H1 (cell line): ENCODE measurements at regions not wholly inside any gene's neighbourhood (a gene's known extent, or its start where the extent isn't known, plus 50 kb on each side); places are given as distances from the start of the nearest gene placed in this dataset.

ENCODE experiments used
- CTCF ChIA-PET: fragments of 300-600 bp; sonication (Branson Sonifier 250); formaldehyde crosslinking; loops from one replicate; lab custom pipeline; 2021; ENCODE audit not compliant: partially characterized antibody; lab: Charles Lee
- POLR2A ChIA-PET: fragments of 300-600 bp; sonication (Branson Sonifier 250); formaldehyde crosslinking; loops from one replicate; lab custom pipeline; 2021; ENCODE audit warnings: inconsistent platforms; ENCODE audit not compliant: partially characterized antibody; lab: Charles Lee
- DNase-seq, 2 experiments: peaks; one replicate each; pipeline versions ENCODE4 v3.0.0 to v3.0.0-alpha.2; 2010 to 2022; ENCODE audit warnings: low spot score in 2 of 2, low read depth in 1 of 2, mixed read lengths in 1 of 2
- FAIRE-seq: peaks from 2 replicates; lab custom pipeline; 2011; peaks lifted over from hg19 to GRCh38; lab: Jason Lieb, UNC
- H2AFZ ChIP-seq: 2 replicates; pipeline ENCODE4 v1.8.1; 2012; ENCODE audit warnings: low read length, inconsistent platforms
- H2AK5ac ChIP-seq: 2 replicates; pipeline ENCODE4 v1.6.1; 2013; ENCODE audit warnings: low read depth, low read length
- H2BK120ac ChIP-seq: replicated peaks from 2 replicates; pipeline ENCODE3; 2013; ENCODE audit warnings: low read depth, low read length, inconsistent platforms
- H2BK12ac ChIP-seq: 2 replicates; pipeline ENCODE4 v1.6.1; 2013; ENCODE audit warnings: low read depth, low read length
- H2BK15ac ChIP-seq: 2 replicates; pipeline ENCODE4 v1.6.1; 2013; ENCODE audit warnings: low read length
- H2BK20ac ChIP-seq: 2 replicates; pipeline ENCODE4 v1.6.1; 2013; ENCODE audit warnings: low read length
- H2BK5ac ChIP-seq: 2 replicates; pipeline ENCODE4 v1.6.1; 2013; ENCODE audit warnings: low read depth, low read length
- H3K14ac ChIP-seq: 2 replicates; pipeline ENCODE4 v1.6.1; 2013; ENCODE audit warnings: inconsistent platforms; ENCODE audit not compliant: insufficient read length
- H3K18ac ChIP-seq: 2 replicates; pipeline ENCODE4 v1.6.1; 2013; ENCODE audit warnings: low read length; ENCODE audit errors: extremely low read depth
- H3K23ac ChIP-seq: 2 replicates; pipeline ENCODE4 v1.6.1; 2013; ENCODE audit warnings: inconsistent platforms; ENCODE audit not compliant: insufficient read length
- H3K23me2 ChIP-seq: 2 replicates; pipeline ENCODE4 v1.6.1; 2013; ENCODE audit warnings: low read depth, low read length
- H3K27ac ChIP-seq: 2 replicates; pipeline ENCODE4 v1.6.1; 2011; ENCODE audit warnings: low read depth, low read length, inconsistent platforms
- H3K27me3 ChIP-seq, 4 experiments: replicated peaks in 1 of 4; 1 replicate in 1 of 4; 2 replicates in 3 of 4; pipeline versions ENCODE4 v1.6.1 to v1.8.1; 2011 to 2013; ENCODE audit warnings: low read length in 3 of 4, mild to moderate bottlenecking in 3 of 4, inconsistent platforms in 2 of 4, mixed read lengths in 2 of 4, moderate library complexity in 1 of 4; ENCODE audit not compliant: control insufficient read depth in 3 of 4, insufficient read depth in 3 of 4; ENCODE audit errors: extremely low read depth in 1 of 4
- H3K36me3 ChIP-seq, 4 experiments: 2 replicates each; pipeline versions ENCODE4 v1.6.1 to v1.8.1; 2011 to 2013; ENCODE audit warnings: mild to moderate bottlenecking in 4 of 4, low read length in 3 of 4, moderate library complexity in 2 of 4, control low read depth in 1 of 4, inconsistent platforms in 1 of 4; ENCODE audit not compliant: insufficient read depth in 4 of 4, control insufficient read depth in 2 of 4
- H3K4ac ChIP-seq: replicated peaks from 2 replicates; pipeline ENCODE3; 2013; ENCODE audit warnings: low read length, low read depth, mixed read lengths, inconsistent platforms; ENCODE audit not compliant: insufficient read length
- H3K4me1 ChIP-seq, 4 experiments: replicated peaks in 1 of 4; 1 replicate in 1 of 4; 2 replicates in 3 of 4; pipeline versions ENCODE4 v1.6.1 to v1.8.1; 2011 to 2013; ENCODE audit warnings: low read length in 3 of 4, inconsistent platforms in 2 of 4, mixed read lengths in 1 of 4; ENCODE audit not compliant: insufficient read depth in 4 of 4, control insufficient read depth in 3 of 4
- H3K4me2 ChIP-seq, 2 experiments: 2 replicates each; pipeline versions ENCODE4 v1.6.1 to v1.8.1; 2011 to 2013; ENCODE audit warnings: low read depth in 2 of 2, low read length in 2 of 2, control low read depth in 1 of 2, inconsistent platforms in 1 of 2, mild to moderate bottlenecking in 1 of 2; ENCODE audit not compliant: insufficient read depth in 1 of 2
- H3K4me3 ChIP-seq, 4 experiments: fragments of 200-600, 300-600 bp in 1 of 4; sonication (generic), shearing (Covaris generic), sonication (Bioruptor Twin) in 1 of 4; 2 replicates each; pipeline versions ENCODE4 v1.5.1 to v1.8.1; 2011 to 2016; ENCODE audit warnings: low read length in 4 of 4, low read depth in 3 of 4, control low read depth in 2 of 4, inconsistent platforms in 2 of 4, mild to moderate bottlenecking in 2 of 4, mixed read lengths in 1 of 4, moderate library complexity in 1 of 4; ENCODE audit not compliant: insufficient read depth in 2 of 4; ENCODE audit errors: extremely low read depth in 1 of 4
- H3K56ac ChIP-seq: replicated peaks from 2 replicates; pipeline ENCODE3; 2013; ENCODE audit warnings: low read depth, mild to moderate bottlenecking, mixed read lengths, low read length, inconsistent platforms; ENCODE audit not compliant: insufficient read length
- H3K79me1 ChIP-seq: 2 replicates; pipeline ENCODE4 v1.6.1; 2013; ENCODE audit warnings: low read depth, low read length, control low read depth
- H3K79me2 ChIP-seq, 2 experiments: 2 replicates each; pipeline versions ENCODE4 v1.6.1 to v1.8.1; 2012 to 2013; ENCODE audit warnings: low read length in 2 of 2, mild to moderate bottlenecking in 2 of 2, inconsistent platforms in 1 of 2; ENCODE audit not compliant: insufficient read depth in 2 of 2, control insufficient read depth in 1 of 2
- H3K9ac ChIP-seq, 4 experiments: replicated peaks in 1 of 4; 1 replicate in 1 of 4; 2 replicates in 3 of 4; pipeline versions ENCODE4 v1.6.1 to v1.8.1; 2011 to 2013; ENCODE audit warnings: low read depth in 3 of 4, low read length in 3 of 4, control low read depth in 2 of 4, mild to moderate bottlenecking in 2 of 4, moderate library complexity in 2 of 4, inconsistent platforms in 1 of 4; ENCODE audit errors: extremely low read depth in 1 of 4
- H3K9me3 ChIP-seq, 2 experiments: 2 replicates each; pipeline versions ENCODE4 v1.6.1 to v1.8.1; 2012 to 2013; ENCODE audit warnings: mild to moderate bottlenecking in 2 of 2, moderate library complexity in 2 of 2, control low read depth in 1 of 2, inconsistent platforms in 1 of 2, low read depth in 1 of 2, low read length in 1 of 2, mixed read lengths in 1 of 2; ENCODE audit not compliant: insufficient read depth in 2 of 2
- H4K20me1 ChIP-seq, 2 experiments: replicated peaks in 1 of 2; 2 replicates each; pipeline versions ENCODE3 to v1.8.1; 2011 to 2013; ENCODE audit warnings: inconsistent platforms in 2 of 2, low read length in 2 of 2, mild to moderate bottlenecking in 1 of 2; ENCODE audit not compliant: insufficient read depth in 2 of 2, control insufficient read depth in 1 of 2
- H4K5ac ChIP-seq: 2 replicates; pipeline ENCODE4 v1.6.1; 2013; ENCODE audit warnings: low read length, low read depth, mixed read lengths, inconsistent platforms; ENCODE audit not compliant: insufficient read length
- H4K8ac ChIP-seq: 2 replicates; pipeline ENCODE4 v1.8.0; 2013; ENCODE audit warnings: mild to moderate bottlenecking, moderate library complexity, low read length, inconsistent platforms; ENCODE audit not compliant: insufficient read depth; ENCODE audit errors: extremely low read depth
- H4K91ac ChIP-seq: replicated peaks from 2 replicates; pipeline ENCODE3; 2013; ENCODE audit warnings: low read length, mixed read lengths, inconsistent platforms; ENCODE audit not compliant: insufficient read length
- EZH2 ChIP-seq: fragments of 200-600 bp; sonication (generic); IDR thresholded peaks from 2 replicates; pipeline ENCODE4 v1.7.1; 2012; ENCODE audit warnings: low read depth, mild to moderate bottlenecking, moderate library complexity, low read length, inconsistent platforms; ENCODE audit not compliant: severe bottlenecking
- GABPA ChIP-seq: IDR thresholded peaks from 2 replicates; pipeline ENCODE4 v1.6.1; 2011; ENCODE audit warnings: mild to moderate bottlenecking, low read length, moderate library complexity, borderline replicate concordance; ENCODE audit not compliant: insufficient read depth
- JUN ChIP-seq: IDR thresholded peaks from 2 replicates; pipeline ENCODE4 v1.6.1; 2011; ENCODE audit warnings: low read depth, mild to moderate bottlenecking, improper control_type of control experiment, low read length
- MAFK ChIP-seq: IDR thresholded peaks from 2 replicates; pipeline ENCODE4 v1.6.1; 2012; ENCODE audit warnings: low read depth, mild to moderate bottlenecking, improper control_type of control experiment, low read length
- POLR2AphosphoS5 ChIP-seq: IDR thresholded peaks from 2 replicates; pipeline ENCODE4 v1.6.1; 2011; ENCODE audit warnings: low read depth, low read length
- SIRT6 ChIP-seq: IDR thresholded peaks from one replicate; pipeline ENCODE4 v1.7.1; 2012; ENCODE audit warnings: low read length, inconsistent platforms
- SP2 ChIP-seq: IDR thresholded peaks from 2 replicates; pipeline ENCODE4 v1.6.1; 2012; ENCODE audit warnings: mild to moderate bottlenecking, low read length, inconsistent platforms
- WGBS, 2 experiments: shearing (Covaris generic) in 1 of 2; methylation state at CpG; one replicate each; pipeline versions ENCODE4 v1.1.6 to v1.1.7; 2013 to 2015; ENCODE audit warnings: low lambda C conversion rate in 2 of 2, mixed read lengths in 2 of 2, inconsistent platforms in 1 of 2, low coverage in 1 of 2, missing lambda C conversion rate in 1 of 2; ENCODE audit not compliant: insufficient replicate concordance in 2 of 2, insufficient coverage in 1 of 2, insufficient read length in 1 of 2; ENCODE audit errors: extremely low coverage in 1 of 2, missing lambda C conversion rate in 1 of 2; 5-methylcytosine and 5-hydroxymethylcytosine counted together

GRCh38 chrX:39165773-39166172 lies 364.5 kb downstream of the MID1IP1 start:
- Histone ChIP-seq H2BK20ac (no peak overlapping the region), H3K4ac (no peak overlapping the region), H3K56ac (no peak overlapping the region), H3K36me3 (no peaks in the 10 kb centered on the region), H3K23ac (no peak overlapping the region), H4K20me1 (no peaks in the 10 kb centered on the region), H4K5ac (no peak overlapping the region), H2AFZ (no peak overlapping the region), H3K79me2 (no peaks in the 10 kb centered on the region), H3K79me1 (no peaks in the 10 kb centered on the region), H3K27me3 (peaks cover 0 to 17% (median 3%) of the 10 kb centered on the region in 4 experiments; a peak in 4 of 7 replicates), H4K8ac (no peak overlapping the region), H3K14ac (no peak overlapping the region), H3K4me3 (no peak overlapping the region), H3K9ac (no peak overlapping the region), H3K18ac (no peak overlapping the region), H3K9me3 (no peaks in the 10 kb centered on the region), H2BK5ac (no peak overlapping the region), H4K91ac (peak overlapping the region; percentile 54), H3K23me2 (peaks cover 5% of the 10 kb centered on the region; the same call in 1 of the 2 replicates), H2BK120ac (no peak overlapping the region), H3K27ac (no peak overlapping the region), H2AK5ac (no peak overlapping the region), H3K4me1 (no peaks in the 10 kb centered on the region), H2BK15ac (no peak overlapping the region), H2BK12ac (no peak overlapping the region), H3K4me2 (no peak overlapping the region)
- no peak for TF ChIP-seq JUN
- no peak for TF ChIP-seq EZH2
- no peak for TF ChIP-seq GABPA
- no peak for TF ChIP-seq MAFK
- TF ChIP-seq SP2 = no peak
- no peak for TF ChIP-seq POLR2AphosphoS5
- no peak for TF ChIP-seq SIRT6
- POLR2A ChIA-PET = no interaction called here
- FAIRE-seq (no peak), DNase-seq (no peak)
- WGBS, 2 experiments = 78% methylated on average over 4 of the region's 4 CpGs; no CpG with 5 or more reads in 1 of the 2 experiments
- CTCF ChIA-PET = interaction anchor here (2.5 kb wide), 1 partner anchor 76 kb away, joined by 8 read pairs; no protein-coding TSS in a partner anchor
